ENCODE measurements at regions not wholly inside any gene's neighbourhood (a gene's known extent, or its start where the extent isn't known, plus 50 kb on each side); places are given as distances from the start of the nearest gene placed in this dataset.

GRCh38 chr6:40713002-40713719 lies 126.0 kb upstream of the LRFN2 start:
- H3K9me3 ChIP-seq = no peaks in the 10 kb centered on the region
- H3K36me3 ChIP-seq = no peaks in the 10 kb centered on the region
- no peaks in the 10 kb centered on the region for H3K4me1 ChIP-seq (ENCODE audit: control insufficient read depth in 1 of 2, insufficient read depth in 1 of 2, low read depth in 1 of 2, low read length in 1 of 2)
- H3K27me3 ChIP-seq = peaks cover 15% of the 10 kb centered on the region
- H3K4me3 ChIP-seq (ENCODE audit: low read depth in 1 of 2, low read length in 1 of 2) = no peak overlapping the region
- TF ChIP-seq, protein P1, sequence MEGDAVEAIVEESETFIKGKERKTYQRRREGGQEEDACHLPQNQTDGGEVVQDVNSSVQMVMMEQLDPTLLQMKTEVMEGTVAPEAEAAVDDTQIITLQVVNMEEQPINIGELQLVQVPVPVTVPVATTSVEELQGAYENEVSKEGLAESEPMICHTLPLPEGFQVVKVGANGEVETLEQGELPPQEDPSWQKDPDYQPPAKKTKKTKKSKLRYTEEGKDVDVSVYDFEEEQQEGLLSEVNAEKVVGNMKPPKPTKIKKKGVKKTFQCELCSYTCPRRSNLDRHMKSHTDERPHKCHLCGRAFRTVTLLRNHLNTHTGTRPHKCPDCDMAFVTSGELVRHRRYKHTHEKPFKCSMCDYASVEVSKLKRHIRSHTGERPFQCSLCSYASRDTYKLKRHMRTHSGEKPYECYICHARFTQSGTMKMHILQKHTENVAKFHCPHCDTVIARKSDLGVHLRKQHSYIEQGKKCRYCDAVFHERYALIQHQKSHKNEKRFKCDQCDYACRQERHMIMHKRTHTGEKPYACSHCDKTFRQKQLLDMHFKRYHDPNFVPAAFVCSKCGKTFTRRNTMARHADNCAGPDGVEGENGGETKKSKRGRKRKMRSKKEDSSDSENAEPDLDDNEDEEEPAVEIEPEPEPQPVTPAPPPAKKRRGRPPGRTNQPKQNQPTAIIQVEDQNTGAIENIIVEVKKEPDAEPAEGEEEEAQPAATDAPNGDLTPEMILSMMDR (IDR thresholded peaks at IDR 0.05) = no peak
- no peak overlapping the region for H3K27ac ChIP-seq

- no peaks in the 10 kb centered on the region for H3K9me3 ChIP-seq
- no peaks in the 10 kb centered on the region for H3K4me1 ChIP-seq (ENCODE audit: control insufficient read depth in 1 of 2, insufficient read depth in 1 of 2, low read depth in 1 of 2, low read length in 1 of 2)
- no peak overlapping the region for H3K4me3 ChIP-seq (ENCODE audit: low read depth in 1 of 2, low read length in 1 of 2)
- TF ChIP-seq, protein P1 (IDR thresholded peaks at IDR 0.05) = no peak
- H3K27me3 ChIP-seq = peaks cover 12% of the 10 kb centered on the region
- H3K27ac ChIP-seq = no peak overlapping the region
- H3K36me3 ChIP-seq = no peaks in the 10 kb centered on the region
Measured at GRCh38 chr6:40710626-40711330, 123.6 kb upstream of the LRFN2 start.

- Histone ChIP-seq H3K27me3 (peaks cover 6% of the 10 kb centered on the region), H3K4me3 (ENCODE audit: low read depth in 1 of 2, low read length in 1 of 2) (no peak overlapping the region), H3K36me3 (no peaks in the 10 kb centered on the region), H3K9me3 (no peaks in the 10 kb centered on the region), H3K4me1 (ENCODE audit: control insufficient read depth in 1 of 2, insufficient read depth in 1 of 2, low read depth in 1 of 2, low read length in 1 of 2) (no peaks in the 10 kb centered on the region), H3K27ac (no peak overlapping the region)
- TF ChIP-seq, protein P1 (IDR thresholded peaks at IDR 0.05) = no peak
Measured at GRCh38 chr6:40708049-40708448, 120.9 kb upstream of the LRFN2 start.

GRCh38 chr6:40706178-40706577 lies 119.0 kb upstream of the LRFN2 start:
- TF ChIP-seq, protein P1 (IDR thresholded peaks at IDR 0.05) = no peak
- Histone ChIP-seq H3K4me1 (ENCODE audit: control insufficient read depth in 1 of 2, insufficient read depth in 1 of 2, low read depth in 1 of 2, low read length in 1 of 2) (no peaks in the 10 kb centered on the region), H3K27ac (no peak overlapping the region), H3K4me3 (ENCODE audit: low read depth in 1 of 2, low read length in 1 of 2) (no peak overlapping the region), H3K36me3 (no peaks in the 10 kb centered on the region), H3K9me3 (no peaks in the 10 kb centered on the region), H3K27me3 (peaks cover 6% of the 10 kb centered on the region)

GRCh38 chr6:40705354-40705753 lies 118.2 kb upstream of the LRFN2 start:
- Histone ChIP-seq H3K4me1 (ENCODE audit: control insufficient read depth in 1 of 2, insufficient read depth in 1 of 2, low read depth in 1 of 2, low read length in 1 of 2) (no peaks in the 10 kb centered on the region), H3K4me3 (ENCODE audit: low read depth in 1 of 2, low read length in 1 of 2) (no peak overlapping the region), H3K9me3 (no peaks in the 10 kb centered on the region), H3K27ac (no peak overlapping the region), H3K36me3 (no peaks in the 10 kb centered on the region), H3K27me3 (peaks cover 6% of the 10 kb centered on the region)
- TF ChIP-seq, protein P1 (IDR thresholded peaks at IDR 0.05) = no peak

Data from neutrophil (primary cell).